ENCODE measurements at regions not wholly inside any gene's neighbourhood (a gene's known extent, or its start where the extent isn't known, plus 50 kb on each side); places are given as distances from the start of the nearest gene placed in this dataset.

GRCh38 chr16:25433388-25433787 is 175.7 kb upstream of the ZKSCAN2 start:
- TF ChIP-seq CTCF (IDR thresholded peaks at IDR 0.05; ENCODE audit: low read depth, low read length, poor library complexity, severe bottlenecking) (no peak), EZH2phosphoT487 (IDR thresholded peaks at IDR 0.05; ENCODE audit: borderline replicate concordance, low read length) (no peak)

Measured in DOHH2 (cell line).